H4 (cell line): ENCODE measurements at regions not wholly inside any gene's neighbourhood (a gene's known extent, or its start where the extent isn't known, plus 50 kb on each side); places are given as distances from the start of the nearest gene placed in this dataset.
A peak's percentile ranks its signal among the peaks of the same experiment; 100 is the strongest.
"Not testable (repeated sequence)": the region's sequence is repeated elsewhere in the genome, so short reads cannot be mapped to it uniquely, and the experiment has no call there.

Experiments used
- DNase-seq: peaks from one replicate; pipeline ENCODE4 v3.0.0-alpha.2; 2015; ENCODE audit warnings: low spot score

GRCh38 chr4:111957997-111958396 is 187.3 kb upstream of the FAM241A start:
- no peak for DNase-seq

GRCh38 chr4:111959222-111959621 is 186.0 kb upstream of the FAM241A start:
- peak; percentile 26 for DNase-seq

GRCh38 chr4:111960241-111960667 is 185.0 kb upstream of the FAM241A start:
- peak; percentile 27 for DNase-seq

GRCh38 chr4:111961026-111961425 is 184.2 kb upstream of the FAM241A start:
- DNase-seq, result not testable (repeated sequence)

- DNase-seq, result no peak
Measured at GRCh38 chr4:111961809-111962208, 183.4 kb upstream of the FAM241A start.

GRCh38 chr4:111963158-111963700 is 182.0 kb upstream of the FAM241A start:
- no peak for DNase-seq

- no peak for DNase-seq
Measured at GRCh38 chr4:111977419-111977965, 167.8 kb upstream of the FAM241A start.

GRCh38 chr4:111979921-111980320 is 165.3 kb upstream of the FAM241A start:
- no peak for DNase-seq

GRCh38 chr4:111982089-111982488 is 163.2 kb upstream of the FAM241A start:
- no peak for DNase-seq

- DNase-seq, result no peak
Measured at GRCh38 chr4:111984169-111984819, 161.0 kb upstream of the FAM241A start.

- no peak for DNase-seq
Measured at GRCh38 chr4:111985426-111985825, 159.8 kb upstream of the FAM241A start.

- DNase-seq, result no peak
Measured at GRCh38 chr4:111986095-111986494, 159.2 kb upstream of the FAM241A start.

- DNase-seq, result no peak
Measured at GRCh38 chr4:111988514-111988913, 156.7 kb upstream of the FAM241A start.

- no peak for DNase-seq
Measured at GRCh38 chr4:111989817-111990216, 155.4 kb upstream of the FAM241A start.

GRCh38 chr4:111991163-111991562 is 154.1 kb upstream of the FAM241A start:
- no peak for DNase-seq

GRCh38 chr4:111991797-111992196 is 153.5 kb upstream of the FAM241A start:
- DNase-seq, result peak; percentile 78

- no peak for DNase-seq
Measured at GRCh38 chr4:111992351-111993168, 152.7 kb upstream of the FAM241A start.

GRCh38 chr4:111994392-111994791 is 150.9 kb upstream of the FAM241A start:
- no peak for DNase-seq

- DNase-seq, result no peak
Measured at GRCh38 chr4:111997785-111998184, 147.5 kb upstream of the FAM241A start.

- no peak for DNase-seq
Measured at GRCh38 chr4:111999801-112000200, 145.5 kb upstream of the FAM241A start.

GRCh38 chr4:112001041-112001440 is 144.2 kb upstream of the FAM241A start:
- DNase-seq, result no peak

GRCh38 chr4:112002248-112002661 is 143.0 kb upstream of the FAM241A start:
- DNase-seq, result no peak
